ENCODE measurements at regions not wholly inside any gene's neighbourhood (a gene's known extent, or its start where the extent isn't known, plus 50 kb on each side); places are given as distances from the start of the nearest gene placed in this dataset.

DNA sequence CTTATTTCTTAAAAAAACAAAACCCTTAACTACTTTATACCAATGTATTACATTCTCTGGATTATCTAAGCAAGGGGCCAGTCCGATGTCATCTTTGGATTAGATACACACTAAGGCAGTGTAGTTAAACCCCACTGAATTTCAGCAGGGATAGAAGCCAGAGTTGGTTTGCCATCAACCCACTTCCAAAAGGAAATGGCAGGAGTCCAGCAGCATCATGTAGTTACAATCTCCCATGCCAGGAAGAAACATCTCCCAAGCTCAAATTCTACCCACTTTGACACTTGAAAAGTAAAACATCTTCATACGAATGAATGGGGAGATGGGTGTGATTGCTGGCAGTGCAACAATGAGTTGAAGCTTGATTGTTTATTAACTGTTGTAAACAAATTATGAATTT, 203.5 kb upstream of the PLXNC1 start:
- no peak overlapping the region for H3K4me2 ChIP-seq (ENCODE audit: low read length)
- H3K9ac ChIP-seq (ENCODE audit: low read depth, low read length), result no peak overlapping the region
- no peaks in the 10 kb centered on the region for H3K36me3 ChIP-seq (ENCODE audit: insufficient read depth, low read length)
- peaks cover 4% of the 10 kb centered on the region for H3K9me3 ChIP-seq (replicated peaks; ENCODE audit: low read length)
- H3K27me3 ChIP-seq (ENCODE audit: control insufficient read depth, insufficient read depth, low read length), result no peaks in the 10 kb centered on the region
- peaks cover 20% of the 10 kb centered on the region for H3K4me1 ChIP-seq (ENCODE audit: control insufficient read depth, insufficient read depth, low read length)
- no peak overlapping the region for H3K4me3 ChIP-seq (ENCODE audit: low read length)

DNA sequence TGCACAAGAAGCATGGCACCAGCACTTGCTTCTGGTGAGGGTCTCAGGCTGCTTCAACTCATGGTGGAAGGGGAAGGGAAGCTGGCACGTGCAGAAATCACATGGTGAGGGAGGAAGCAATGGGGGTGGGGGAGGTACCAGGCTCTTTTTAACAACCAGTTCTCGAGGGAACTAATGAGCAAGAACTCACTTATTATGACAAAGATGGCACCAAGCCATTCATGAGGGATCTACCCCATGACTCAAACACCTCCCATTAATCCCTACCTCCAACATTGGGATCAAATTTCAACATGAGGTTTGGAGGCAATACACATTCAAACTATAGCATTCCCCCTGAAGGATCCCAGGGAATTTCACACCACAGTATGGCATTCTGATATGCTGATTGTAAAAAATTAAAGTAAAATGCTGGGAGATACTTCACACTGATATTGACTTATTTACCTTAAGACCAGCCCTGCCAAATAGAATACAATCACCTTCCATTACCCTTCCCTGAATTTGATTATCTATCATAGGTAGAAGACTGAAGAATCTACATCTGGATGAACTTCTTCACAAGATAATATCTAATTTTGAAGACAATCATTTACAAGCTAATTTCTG, 201.7 kb upstream of the PLXNC1 start:
- H3K27me3 ChIP-seq (ENCODE audit: control insufficient read depth, insufficient read depth, low read length), result no peaks in the 10 kb centered on the region

DNA sequence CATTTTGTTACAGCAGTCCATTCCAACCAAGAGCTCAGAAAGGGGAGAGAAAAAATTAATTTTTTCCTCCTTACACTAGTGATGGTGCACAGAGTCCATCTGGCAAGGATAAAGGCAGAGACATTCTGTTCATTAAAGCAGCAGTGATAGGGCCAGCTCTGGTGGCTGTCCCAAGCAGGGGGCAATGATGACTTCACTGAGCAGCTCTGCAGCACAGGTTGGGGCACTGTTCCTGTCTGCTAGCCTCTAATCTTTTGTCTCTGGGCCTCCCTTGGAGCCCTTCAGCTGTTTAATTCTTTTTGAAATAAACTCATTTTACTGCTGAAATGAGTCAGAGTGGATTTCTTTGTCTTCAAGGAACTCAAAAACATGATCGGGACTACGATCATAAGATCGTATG, 200.9 kb upstream of the PLXNC1 start:
- Histone ChIP-seq H3K27me3 (ENCODE audit: control insufficient read depth, insufficient read depth, low read length) (no peaks in the 10 kb centered on the region), H3K36me3 (ENCODE audit: insufficient read depth, low read length) (no peaks in the 10 kb centered on the region), H3K4me3 (ENCODE audit: low read length) (no peak overlapping the region), H3K9me3 (replicated peaks; ENCODE audit: low read length) (peaks cover 4% of the 10 kb centered on the region), H3K4me2 (ENCODE audit: low read length) (no peak overlapping the region), H3K4me1 (ENCODE audit: control insufficient read depth, insufficient read depth, low read length) (peaks cover 20% of the 10 kb centered on the region), H3K9ac (ENCODE audit: low read depth, low read length) (no peak overlapping the region)

More for the DNA sequence above, 201.7 kb upstream of the PLXNC1 start:
- Histone ChIP-seq H3K4me1 (ENCODE audit: control insufficient read depth, insufficient read depth, low read length) (peaks cover 20% of the 10 kb centered on the region), H3K4me3 (ENCODE audit: low read length) (no peak overlapping the region), H3K36me3 (ENCODE audit: insufficient read depth, low read length) (no peaks in the 10 kb centered on the region), H3K4me2 (ENCODE audit: low read length) (no peak overlapping the region), H3K9me3 (replicated peaks; ENCODE audit: low read length) (peaks cover 4% of the 10 kb centered on the region), H3K9ac (ENCODE audit: low read depth, low read length) (no peak overlapping the region)

DNA sequence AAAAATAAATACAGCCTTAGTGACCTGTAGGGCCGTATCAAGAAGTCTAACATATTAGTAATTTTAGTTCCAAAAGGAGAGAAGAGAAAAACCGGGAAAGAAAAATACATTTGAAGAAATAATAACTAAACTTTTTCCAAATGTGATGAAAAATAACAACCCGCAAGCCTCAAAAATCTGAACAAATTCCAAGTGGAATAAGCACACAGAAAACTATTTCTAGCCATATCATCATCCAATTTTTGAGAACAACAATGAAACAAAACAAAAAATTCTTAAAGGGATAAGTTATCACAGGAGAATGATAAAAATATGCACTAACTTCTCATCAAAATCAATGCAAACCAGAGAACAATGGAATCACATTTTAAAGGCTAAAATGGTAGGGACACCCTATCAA, 198.1 kb upstream of the PLXNC1 start:
- Histone ChIP-seq H3K4me1 (ENCODE audit: control insufficient read depth, insufficient read depth, low read length) (peaks cover 19% of the 10 kb centered on the region), H3K9me3 (replicated peaks; ENCODE audit: low read length) (peaks cover 4% of the 10 kb centered on the region), H3K36me3 (ENCODE audit: insufficient read depth, low read length) (no peaks in the 10 kb centered on the region)

DNA sequence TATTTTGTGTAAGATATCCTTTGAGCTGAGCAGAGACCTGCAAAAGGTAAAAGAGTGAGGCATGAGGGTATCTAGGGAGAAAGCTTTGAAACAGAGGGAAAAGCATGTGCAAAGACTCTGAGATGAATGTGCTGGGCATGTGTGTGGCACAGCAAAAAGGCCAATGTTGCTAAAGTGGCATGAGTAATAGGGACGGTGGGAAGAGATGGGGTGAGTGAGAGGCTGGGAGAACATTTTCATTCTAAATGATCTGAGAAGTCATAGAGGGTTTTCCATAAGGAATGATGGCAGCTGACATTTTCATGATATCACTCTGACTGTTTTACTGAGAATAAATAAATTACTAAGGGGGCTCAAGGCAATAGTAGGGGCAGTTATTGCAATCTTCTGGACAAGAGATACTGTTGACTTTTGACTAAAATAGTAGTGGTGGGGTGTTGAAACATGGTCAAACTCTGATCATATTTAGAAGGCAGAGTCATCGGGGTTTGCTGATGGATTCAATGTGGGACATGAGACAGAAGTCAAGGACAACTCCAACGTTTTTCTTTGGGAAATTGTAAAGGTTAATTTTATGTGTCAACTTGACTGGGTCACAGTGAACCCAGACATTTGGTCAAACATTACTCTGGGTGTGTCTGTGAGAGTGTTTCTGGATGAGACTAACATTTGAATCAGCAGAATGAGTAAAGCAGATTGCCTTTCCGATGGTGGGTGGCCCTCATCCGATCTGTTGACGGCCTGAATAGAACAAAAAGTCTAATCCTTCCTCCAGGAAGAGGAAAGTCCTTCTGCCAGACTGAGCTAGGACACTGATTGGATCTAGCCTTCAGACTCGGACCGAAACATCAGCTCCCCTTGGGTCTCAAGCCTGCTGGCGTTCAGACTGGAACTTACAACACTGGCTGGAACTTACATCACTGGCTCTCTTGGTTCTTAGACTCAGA, 193.9 kb upstream of the PLXNC1 start:
- H3K27me3 ChIP-seq (ENCODE audit: control insufficient read depth, insufficient read depth, low read length), result no peaks in the 10 kb centered on the region
- no peaks in the 10 kb centered on the region for H3K36me3 ChIP-seq (ENCODE audit: insufficient read depth, low read length)
- H3K9ac ChIP-seq (ENCODE audit: low read depth, low read length), result no peak overlapping the region
- H3K4me3 ChIP-seq (ENCODE audit: low read length), result no peak overlapping the region
- H3K4me2 ChIP-seq (ENCODE audit: low read length), result no peak overlapping the region
- peaks cover 1% of the 10 kb centered on the region for H3K9me3 ChIP-seq (replicated peaks; ENCODE audit: low read length)
- H3K4me1 ChIP-seq (ENCODE audit: control insufficient read depth, insufficient read depth, low read length), result peaks cover 13% of the 10 kb centered on the region

More for the DNA sequence above, 198.1 kb upstream of the PLXNC1 start:
- Histone ChIP-seq H3K27me3 (ENCODE audit: control insufficient read depth, insufficient read depth, low read length) (no peaks in the 10 kb centered on the region), H3K4me3 (ENCODE audit: low read length) (no peak overlapping the region), H3K9ac (ENCODE audit: low read depth, low read length) (no peak overlapping the region), H3K4me2 (ENCODE audit: low read length) (no peak overlapping the region)

DNA sequence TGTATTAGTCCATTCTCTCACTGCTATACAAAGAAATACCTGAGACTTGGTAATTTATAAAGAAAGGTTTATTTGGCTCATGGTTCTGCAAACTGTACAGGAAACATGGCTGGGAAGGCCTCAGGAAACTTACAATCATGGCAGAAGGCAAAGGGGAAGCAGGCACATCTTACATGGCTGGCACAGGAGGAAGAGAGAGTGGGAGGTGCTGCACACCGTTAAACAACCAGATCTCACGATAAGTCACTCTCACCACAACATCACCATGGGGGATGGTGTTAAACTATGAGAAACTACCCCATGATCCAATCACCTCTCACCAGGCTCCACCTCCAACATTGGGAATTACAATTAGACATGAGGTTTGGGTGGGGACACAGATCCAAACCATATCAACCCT, 191.8 kb upstream of the PLXNC1 start:
- Histone ChIP-seq H3K4me3 (ENCODE audit: low read length) (no peak overlapping the region), H3K36me3 (ENCODE audit: insufficient read depth, low read length) (no peaks in the 10 kb centered on the region), H3K27me3 (ENCODE audit: control insufficient read depth, insufficient read depth, low read length) (no peaks in the 10 kb centered on the region), H3K9me3 (replicated peaks; ENCODE audit: low read length) (no peaks in the 10 kb centered on the region), H3K9ac (ENCODE audit: low read depth, low read length) (no peak overlapping the region), H3K4me2 (ENCODE audit: low read length) (no peak overlapping the region), H3K4me1 (ENCODE audit: control insufficient read depth, insufficient read depth, low read length) (peaks cover 13% of the 10 kb centered on the region)

DNA sequence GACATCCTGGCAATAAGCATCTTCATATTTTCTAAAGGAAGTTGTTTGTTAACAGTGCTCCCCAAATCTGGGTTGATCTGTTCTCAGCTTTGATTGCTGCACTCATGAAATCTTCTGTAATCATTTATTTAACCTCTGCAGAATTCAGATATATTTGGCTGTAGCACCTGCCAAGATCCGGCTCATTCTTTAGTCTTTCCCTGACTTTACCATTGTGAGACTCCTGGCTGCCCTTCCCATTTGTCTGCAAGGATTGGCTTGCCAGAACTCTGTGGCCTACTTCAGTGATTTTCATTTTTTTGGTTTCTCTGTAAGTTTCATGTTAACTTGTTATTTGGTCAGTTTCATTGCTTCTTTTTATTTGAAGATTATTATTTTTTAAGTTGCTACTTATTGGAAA, 191.2 kb upstream of the PLXNC1 start:
- Histone ChIP-seq H3K4me1 (ENCODE audit: control insufficient read depth, insufficient read depth, low read length) (peaks cover 13% of the 10 kb centered on the region), H3K9me3 (replicated peaks; ENCODE audit: low read length) (peaks cover 4% of the 10 kb centered on the region), H3K36me3 (ENCODE audit: insufficient read depth, low read length) (no peaks in the 10 kb centered on the region), H3K4me3 (ENCODE audit: low read length) (no peak overlapping the region), H3K27me3 (ENCODE audit: control insufficient read depth, insufficient read depth, low read length) (no peaks in the 10 kb centered on the region), H3K9ac (ENCODE audit: low read depth, low read length) (no peak overlapping the region), H3K4me2 (ENCODE audit: low read length) (no peak overlapping the region)

DNA sequence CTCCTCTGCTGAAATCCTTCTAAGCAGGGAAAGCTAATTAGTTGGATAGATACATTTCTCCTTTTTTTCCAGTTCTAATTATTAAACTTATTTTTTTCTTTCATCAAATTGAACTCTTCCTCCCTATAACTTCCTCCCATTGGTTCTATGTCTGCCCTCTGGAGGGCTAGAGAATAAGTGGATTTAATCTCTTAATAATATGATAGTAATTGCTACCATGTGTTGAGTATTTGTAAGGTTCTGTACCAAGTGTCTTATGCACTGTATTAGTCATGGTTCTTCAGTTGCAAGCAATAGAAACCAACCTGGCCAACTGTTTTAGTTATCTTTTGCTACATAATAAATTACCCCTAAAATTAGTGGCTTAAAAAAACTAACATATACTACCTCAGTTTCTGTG, 190.5 kb upstream of the PLXNC1 start:
- Histone ChIP-seq H3K9me3 (replicated peaks; ENCODE audit: low read length) (peaks cover 6% of the 10 kb centered on the region), H3K4me3 (ENCODE audit: low read length) (no peak overlapping the region), H3K27me3 (ENCODE audit: control insufficient read depth, insufficient read depth, low read length) (no peaks in the 10 kb centered on the region), H3K4me2 (ENCODE audit: low read length) (no peak overlapping the region), H3K36me3 (ENCODE audit: insufficient read depth, low read length) (no peaks in the 10 kb centered on the region), H3K9ac (ENCODE audit: low read depth, low read length) (no peak overlapping the region), H3K4me1 (ENCODE audit: control insufficient read depth, insufficient read depth, low read length) (peaks cover 13% of the 10 kb centered on the region)

DNA sequence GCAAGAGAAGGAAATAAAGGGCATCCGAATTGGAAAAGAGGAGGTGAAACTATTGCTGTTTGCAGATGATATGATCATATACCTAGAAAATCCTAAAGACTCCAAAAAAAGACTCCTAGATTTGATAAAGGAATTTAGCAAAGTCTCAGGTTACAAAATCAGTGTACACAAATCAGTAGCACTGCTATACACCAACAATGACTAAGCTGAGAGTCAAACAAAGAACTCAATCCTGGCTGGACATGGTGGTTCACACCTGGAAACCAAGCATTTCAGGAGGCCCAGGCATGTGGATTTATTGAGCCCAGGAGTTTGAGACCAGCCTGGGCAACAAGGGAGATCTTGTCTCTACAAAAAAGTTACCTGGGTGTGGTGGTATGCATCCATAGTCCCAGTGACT, 188.7 kb upstream of the PLXNC1 start:
- Histone ChIP-seq H3K36me3 (ENCODE audit: insufficient read depth, low read length) (no peaks in the 10 kb centered on the region), H3K4me3 (ENCODE audit: low read length) (no peak overlapping the region), H3K4me2 (ENCODE audit: low read length) (no peak overlapping the region), H3K27me3 (ENCODE audit: control insufficient read depth, insufficient read depth, low read length) (no peaks in the 10 kb centered on the region), H3K9ac (ENCODE audit: low read depth, low read length) (no peak overlapping the region), H3K4me1 (ENCODE audit: control insufficient read depth, insufficient read depth, low read length) (peaks cover 5% of the 10 kb centered on the region), H3K9me3 (replicated peaks; ENCODE audit: low read length) (peaks cover 6% of the 10 kb centered on the region)

DNA sequence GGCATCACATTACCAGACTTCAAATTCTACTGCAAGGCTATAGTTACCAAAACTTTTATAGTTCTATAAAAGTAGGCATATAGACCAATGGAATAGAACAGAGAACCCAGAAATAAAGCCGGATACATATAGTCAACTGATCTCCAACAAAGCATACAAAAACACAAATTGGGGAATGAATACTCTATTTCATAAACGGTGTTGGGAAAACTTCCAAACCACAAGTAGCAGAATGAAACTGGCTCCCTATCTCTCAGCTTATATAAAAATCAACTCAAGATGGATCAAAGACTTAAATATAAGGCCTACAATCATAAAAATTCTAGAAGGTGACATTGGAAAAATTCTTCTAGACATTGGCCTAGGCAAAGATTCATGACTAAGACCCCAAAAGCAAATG, 187.9 kb upstream of the PLXNC1 start:
- Histone ChIP-seq H3K4me2 (ENCODE audit: low read length) (no peak overlapping the region), H3K9me3 (replicated peaks; ENCODE audit: low read length) (peaks cover 6% of the 10 kb centered on the region), H3K9ac (ENCODE audit: low read depth, low read length) (no peak overlapping the region), H3K4me3 (ENCODE audit: low read length) (no peak overlapping the region), H3K27me3 (ENCODE audit: control insufficient read depth, insufficient read depth, low read length) (no peaks in the 10 kb centered on the region), H3K4me1 (ENCODE audit: control insufficient read depth, insufficient read depth, low read length) (no peaks in the 10 kb centered on the region), H3K36me3 (ENCODE audit: insufficient read depth, low read length) (no peaks in the 10 kb centered on the region)

DNA sequence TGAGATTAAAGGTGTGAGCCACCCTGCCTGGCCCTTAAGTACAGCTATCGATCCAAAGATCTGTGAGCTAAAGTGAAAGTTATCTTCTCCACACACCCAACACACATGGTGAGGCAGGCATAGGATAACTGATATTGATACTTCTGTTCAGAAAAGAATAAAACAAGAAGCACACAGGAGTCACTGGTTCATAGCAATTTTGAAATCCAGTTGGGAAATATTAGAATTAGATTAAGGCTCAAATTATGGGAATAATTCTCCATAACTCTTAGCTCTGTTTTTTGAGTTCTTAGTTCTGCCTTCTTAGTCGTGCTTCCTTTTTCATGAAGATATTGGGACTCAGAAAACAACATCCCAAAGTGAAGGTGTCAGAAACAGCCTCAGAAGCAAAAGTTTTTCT, 186.0 kb upstream of the PLXNC1 start:
- Histone ChIP-seq H3K4me3 (ENCODE audit: low read length) (no peak overlapping the region), H3K9ac (ENCODE audit: low read depth, low read length) (no peak overlapping the region), H3K36me3 (ENCODE audit: insufficient read depth, low read length) (no peaks in the 10 kb centered on the region), H3K4me2 (ENCODE audit: low read length) (no peak overlapping the region), H3K27me3 (ENCODE audit: control insufficient read depth, insufficient read depth, low read length) (no peaks in the 10 kb centered on the region), H3K9me3 (replicated peaks; ENCODE audit: low read length) (peaks cover 6% of the 10 kb centered on the region), H3K4me1 (ENCODE audit: control insufficient read depth, insufficient read depth, low read length) (no peaks in the 10 kb centered on the region)

DNA sequence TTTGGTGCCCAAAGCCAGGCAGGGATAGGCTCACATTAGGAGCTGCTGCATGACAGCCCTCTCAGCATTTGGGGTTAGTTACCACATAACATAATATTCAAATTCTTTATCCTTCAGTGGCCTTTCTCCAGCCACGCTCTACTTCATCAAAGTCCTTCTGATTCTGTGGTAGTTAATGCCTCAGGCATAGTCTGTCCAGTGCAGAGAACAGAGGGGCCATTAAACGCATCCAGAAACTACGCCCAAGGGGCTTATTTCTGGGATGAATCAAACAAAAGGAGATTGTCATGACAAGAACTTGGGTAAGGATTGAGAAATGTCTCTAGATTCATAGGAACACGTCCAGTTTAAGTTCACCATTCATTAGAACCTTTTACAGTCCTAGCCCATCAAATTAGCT, 183.4 kb upstream of the PLXNC1 start:
- Histone ChIP-seq H3K4me2 (ENCODE audit: low read length) (no peak overlapping the region), H3K4me3 (ENCODE audit: low read length) (no peak overlapping the region), H3K36me3 (ENCODE audit: insufficient read depth, low read length) (no peaks in the 10 kb centered on the region), H3K9ac (ENCODE audit: low read depth, low read length) (no peak overlapping the region), H3K27me3 (ENCODE audit: control insufficient read depth, insufficient read depth, low read length) (no peaks in the 10 kb centered on the region), H3K4me1 (ENCODE audit: control insufficient read depth, insufficient read depth, low read length) (no peaks in the 10 kb centered on the region), H3K9me3 (replicated peaks; ENCODE audit: low read length) (peaks cover 6% of the 10 kb centered on the region)
